ENCODE measurements at regions not wholly inside any gene's neighbourhood (a gene's known extent, or its start where the extent isn't known, plus 50 kb on each side); places are given as distances from the start of the nearest gene placed in this dataset.
"Not testable (repeated sequence)": the region's sequence is repeated elsewhere in the genome, so short reads cannot be mapped to it uniquely, and the experiment has no call there.

DNA sequence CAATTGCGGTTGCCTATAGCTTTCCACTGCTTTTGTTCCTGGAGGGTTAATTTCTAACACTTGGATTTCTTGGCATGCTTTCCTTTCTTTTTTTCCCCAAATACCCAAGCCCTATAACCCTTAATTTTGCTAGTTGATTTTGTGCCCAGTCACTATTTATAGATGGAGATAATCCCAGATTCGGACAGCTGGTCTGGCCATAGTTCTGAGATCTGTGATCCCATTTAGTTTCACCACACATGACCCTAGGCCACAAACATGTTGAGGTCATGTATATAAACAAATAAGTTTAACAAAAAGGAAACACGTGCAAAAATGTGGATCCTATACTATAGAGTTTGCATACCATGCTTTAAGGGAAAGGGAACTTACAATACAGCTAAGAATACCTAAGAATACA, 111.4 kb downstream of the ZMAT3 start:
- no peak overlapping the region for H3K4me2 ChIP-seq
- no peaks in the 10 kb centered on the region for H3K79me2 ChIP-seq (ENCODE audit: insufficient read depth, low read depth)
- no peak overlapping the region for H3K4me3 ChIP-seq (IDR thresholded peaks at IDR 0.05; ENCODE audit: insufficient read depth, low read depth, low read length)
- no peak overlapping the region for H3K9ac ChIP-seq
- no peaks in the 10 kb centered on the region for H4K20me1 ChIP-seq (ENCODE audit: insufficient read depth)
- no peaks in the 10 kb centered on the region for H3K4me1 ChIP-seq (ENCODE audit: low read depth, poor library complexity, severe bottlenecking)
- H2AFZ ChIP-seq (ENCODE audit: low read depth): no peak overlapping the region
- no peak overlapping the region for H3K27ac ChIP-seq
- no peaks in the 10 kb centered on the region for H3K36me3 ChIP-seq (ENCODE audit: insufficient read depth)
- H3K27me3 ChIP-seq (ENCODE audit: insufficient read depth, low read depth): no peaks in the 10 kb centered on the region
- TF ChIP-seq, protein P1, sequence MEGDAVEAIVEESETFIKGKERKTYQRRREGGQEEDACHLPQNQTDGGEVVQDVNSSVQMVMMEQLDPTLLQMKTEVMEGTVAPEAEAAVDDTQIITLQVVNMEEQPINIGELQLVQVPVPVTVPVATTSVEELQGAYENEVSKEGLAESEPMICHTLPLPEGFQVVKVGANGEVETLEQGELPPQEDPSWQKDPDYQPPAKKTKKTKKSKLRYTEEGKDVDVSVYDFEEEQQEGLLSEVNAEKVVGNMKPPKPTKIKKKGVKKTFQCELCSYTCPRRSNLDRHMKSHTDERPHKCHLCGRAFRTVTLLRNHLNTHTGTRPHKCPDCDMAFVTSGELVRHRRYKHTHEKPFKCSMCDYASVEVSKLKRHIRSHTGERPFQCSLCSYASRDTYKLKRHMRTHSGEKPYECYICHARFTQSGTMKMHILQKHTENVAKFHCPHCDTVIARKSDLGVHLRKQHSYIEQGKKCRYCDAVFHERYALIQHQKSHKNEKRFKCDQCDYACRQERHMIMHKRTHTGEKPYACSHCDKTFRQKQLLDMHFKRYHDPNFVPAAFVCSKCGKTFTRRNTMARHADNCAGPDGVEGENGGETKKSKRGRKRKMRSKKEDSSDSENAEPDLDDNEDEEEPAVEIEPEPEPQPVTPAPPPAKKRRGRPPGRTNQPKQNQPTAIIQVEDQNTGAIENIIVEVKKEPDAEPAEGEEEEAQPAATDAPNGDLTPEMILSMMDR (conservative IDR thresholded peaks at IDR 0.05; ENCODE audit: low read depth, low read length): no peak

DNA sequence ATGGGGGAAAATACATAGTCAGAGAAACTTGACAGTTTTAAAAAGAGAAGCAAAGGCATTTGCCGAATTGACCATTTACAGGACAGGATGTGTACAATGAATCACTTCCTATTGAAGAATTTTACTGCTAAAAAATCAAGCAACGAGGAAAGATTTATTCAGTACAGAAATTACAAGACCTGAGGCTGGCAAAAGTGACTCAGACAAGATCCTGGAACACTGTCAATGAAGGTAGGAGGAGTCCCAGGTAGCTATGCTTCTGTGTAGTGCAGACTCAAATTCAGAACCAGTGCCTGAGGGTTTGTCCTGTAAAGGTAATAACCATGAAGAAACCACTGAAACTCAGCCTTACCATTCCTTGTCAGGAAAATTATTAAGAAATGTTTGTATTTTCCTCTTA, 120.9 kb downstream of the ZMAT3 start:
- no peaks in the 10 kb centered on the region for H3K4me1 ChIP-seq (ENCODE audit: low read depth, poor library complexity, severe bottlenecking)
- no peaks in the 10 kb centered on the region for H3K79me2 ChIP-seq (ENCODE audit: insufficient read depth, low read depth)
- H3K36me3 ChIP-seq (ENCODE audit: insufficient read depth): no peaks in the 10 kb centered on the region
- TF ChIP-seq, protein P1 (conservative IDR thresholded peaks at IDR 0.05; ENCODE audit: low read depth, low read length): no peak
- H3K4me2 ChIP-seq: no peak overlapping the region
- no peak overlapping the region for H3K4me3 ChIP-seq (IDR thresholded peaks at IDR 0.05; ENCODE audit: insufficient read depth, low read depth, low read length)
- no peak overlapping the region for H3K9ac ChIP-seq
- H2AFZ ChIP-seq (ENCODE audit: low read depth): no peak overlapping the region
- H3K27me3 ChIP-seq (ENCODE audit: insufficient read depth, low read depth): no peaks in the 10 kb centered on the region
- H4K20me1 ChIP-seq (ENCODE audit: insufficient read depth): no peaks in the 10 kb centered on the region
- H3K27ac ChIP-seq: no peak overlapping the region

DNA sequence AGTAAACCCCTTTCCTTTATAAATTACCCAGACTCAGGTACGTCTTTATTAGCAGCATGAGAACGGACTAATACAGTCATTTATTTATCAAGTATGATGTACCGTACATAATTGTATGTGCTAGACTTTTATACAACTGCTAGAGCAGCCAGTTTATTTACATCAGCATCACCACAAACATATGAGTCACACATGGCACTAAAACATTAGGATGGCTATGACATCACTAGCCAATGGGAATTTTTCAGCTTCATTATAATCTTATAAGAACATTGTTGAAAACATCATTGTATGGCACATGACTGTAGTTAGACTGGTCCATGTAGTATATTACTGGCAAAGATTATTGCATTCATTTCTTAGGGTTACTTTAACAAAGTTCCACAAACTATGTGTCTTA, 121.7 kb downstream of the ZMAT3 start:
- H3K27ac ChIP-seq: no peak overlapping the region
- TF ChIP-seq, protein P1 (conservative IDR thresholded peaks at IDR 0.05; ENCODE audit: low read depth, low read length): no peak
- H2AFZ ChIP-seq (ENCODE audit: low read depth): no peak overlapping the region
- H3K9ac ChIP-seq: no peak overlapping the region
- H3K4me1 ChIP-seq (ENCODE audit: low read depth, poor library complexity, severe bottlenecking): no peaks in the 10 kb centered on the region
- H4K20me1 ChIP-seq (ENCODE audit: insufficient read depth): no peaks in the 10 kb centered on the region
- H3K27me3 ChIP-seq (ENCODE audit: insufficient read depth, low read depth): no peaks in the 10 kb centered on the region
- no peak overlapping the region for H3K4me2 ChIP-seq
- H3K36me3 ChIP-seq (ENCODE audit: insufficient read depth): no peaks in the 10 kb centered on the region
- H3K4me3 ChIP-seq (IDR thresholded peaks at IDR 0.05; ENCODE audit: insufficient read depth, low read depth, low read length): no peak overlapping the region
- H3K79me2 ChIP-seq (ENCODE audit: insufficient read depth, low read depth): no peaks in the 10 kb centered on the region

DNA sequence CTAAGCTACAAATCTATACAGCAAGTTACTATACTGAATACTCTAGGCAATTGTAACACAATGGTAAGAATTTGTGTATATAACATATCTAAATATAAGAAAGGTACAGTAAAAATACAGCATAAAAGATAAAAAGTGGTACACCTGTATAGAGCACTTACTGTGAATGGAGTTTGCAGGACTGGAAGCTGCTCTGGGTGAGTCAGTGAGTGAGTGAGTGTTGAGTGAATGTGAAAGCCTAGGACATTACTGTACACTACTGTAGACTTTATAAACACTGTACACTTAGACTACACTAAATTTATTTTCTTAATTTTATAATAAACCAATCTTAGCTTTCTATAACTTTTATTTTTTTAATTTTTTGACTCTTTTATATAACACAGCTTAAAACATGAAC, 123.1 kb downstream of the ZMAT3 start:
- TF ChIP-seq, protein P1 (conservative IDR thresholded peaks at IDR 0.05; ENCODE audit: low read depth, low read length): no peak
- no peaks in the 10 kb centered on the region for H4K20me1 ChIP-seq (ENCODE audit: insufficient read depth)
- H3K4me2 ChIP-seq: no peak overlapping the region
- H3K36me3 ChIP-seq (ENCODE audit: insufficient read depth): no peaks in the 10 kb centered on the region
- no peaks in the 10 kb centered on the region for H3K27me3 ChIP-seq (ENCODE audit: insufficient read depth, low read depth)
- no peak overlapping the region for H3K27ac ChIP-seq
- H3K4me3 ChIP-seq (IDR thresholded peaks at IDR 0.05; ENCODE audit: insufficient read depth, low read depth, low read length): no peak overlapping the region
- H3K4me1 ChIP-seq (ENCODE audit: low read depth, poor library complexity, severe bottlenecking): no peaks in the 10 kb centered on the region
- no peaks in the 10 kb centered on the region for H3K79me2 ChIP-seq (ENCODE audit: insufficient read depth, low read depth)
- H3K9ac ChIP-seq: no peak overlapping the region
- no peak overlapping the region for H2AFZ ChIP-seq (ENCODE audit: low read depth)

DNA sequence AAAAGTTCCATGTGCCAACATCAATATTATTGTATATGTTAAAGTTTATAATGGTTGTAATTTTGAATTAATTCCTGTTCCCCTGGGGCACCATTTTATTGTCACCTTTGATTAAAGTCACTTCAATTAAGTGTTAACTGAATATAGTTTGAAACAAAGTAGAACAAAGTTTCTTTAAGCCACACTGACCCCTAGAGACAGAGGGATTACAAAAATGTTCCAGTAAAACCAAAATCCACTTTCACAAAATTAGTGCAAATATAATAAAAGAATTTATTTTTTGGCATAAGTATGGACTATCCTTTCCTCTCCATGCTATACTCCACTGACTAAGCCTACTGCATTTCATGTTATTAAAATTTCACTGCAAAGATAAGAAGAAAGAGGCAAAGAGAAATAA, 123.9 kb downstream of the ZMAT3 start:
- H4K20me1 ChIP-seq (ENCODE audit: insufficient read depth): no peaks in the 10 kb centered on the region

DNA sequence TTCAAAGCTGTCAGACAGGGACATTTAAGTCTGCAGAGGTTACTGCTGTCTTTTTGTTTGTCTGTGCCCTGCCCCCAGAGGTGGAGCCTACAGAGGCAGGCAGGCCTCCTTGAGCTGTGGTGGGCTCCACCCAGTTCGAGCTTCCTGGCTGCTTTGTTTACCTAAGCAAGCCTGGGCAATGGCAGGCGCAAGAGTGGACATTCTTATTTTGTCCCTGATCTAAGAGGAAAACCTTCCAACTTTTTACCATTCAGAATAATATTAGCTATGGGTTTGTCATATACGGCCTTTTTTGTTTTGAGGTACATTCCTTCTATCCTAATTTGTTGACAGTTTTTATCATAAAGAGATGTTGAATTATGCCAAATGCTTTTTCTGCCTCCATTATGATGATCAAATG, 129.3 kb downstream of the ZMAT3 start:
- not testable (repeated sequence) for H3K4me1 ChIP-seq (ENCODE audit: low read depth, poor library complexity, severe bottlenecking); H3K27me3 ChIP-seq (ENCODE audit: insufficient read depth, low read depth); H2AFZ ChIP-seq (ENCODE audit: low read depth); H3K27ac ChIP-seq; H3K79me2 ChIP-seq (ENCODE audit: insufficient read depth, low read depth); H3K4me3 ChIP-seq (IDR thresholded peaks at IDR 0.05; ENCODE audit: insufficient read depth, low read depth, low read length); H3K36me3 ChIP-seq (ENCODE audit: insufficient read depth); H4K20me1 ChIP-seq (ENCODE audit: insufficient read depth); H3K9ac ChIP-seq; H3K4me2 ChIP-seq

More for the DNA sequence above, 123.9 kb downstream of the ZMAT3 start:
- Histone ChIP-seq H3K79me2 (ENCODE audit: insufficient read depth, low read depth) (no peaks in the 10 kb centered on the region), H3K27ac (no peak overlapping the region), H3K4me2 (no peak overlapping the region), H3K27me3 (ENCODE audit: insufficient read depth, low read depth) (no peaks in the 10 kb centered on the region), H2AFZ (ENCODE audit: low read depth) (no peak overlapping the region), H3K36me3 (ENCODE audit: insufficient read depth) (no peaks in the 10 kb centered on the region), H3K4me3 (IDR thresholded peaks at IDR 0.05; ENCODE audit: insufficient read depth, low read depth, low read length) (no peak overlapping the region), H3K9ac (no peak overlapping the region), H3K4me1 (ENCODE audit: low read depth, poor library complexity, severe bottlenecking) (no peaks in the 10 kb centered on the region)
- TF ChIP-seq, protein P1 (conservative IDR thresholded peaks at IDR 0.05; ENCODE audit: low read depth, low read length): no peak

Measured in KMS-11 (cell line).